ENCODE measurements at regions not wholly inside any gene's neighbourhood (a gene's known extent, or its start where the extent isn't known, plus 50 kb on each side); places are given as distances from the start of the nearest gene placed in this dataset.

DNA sequence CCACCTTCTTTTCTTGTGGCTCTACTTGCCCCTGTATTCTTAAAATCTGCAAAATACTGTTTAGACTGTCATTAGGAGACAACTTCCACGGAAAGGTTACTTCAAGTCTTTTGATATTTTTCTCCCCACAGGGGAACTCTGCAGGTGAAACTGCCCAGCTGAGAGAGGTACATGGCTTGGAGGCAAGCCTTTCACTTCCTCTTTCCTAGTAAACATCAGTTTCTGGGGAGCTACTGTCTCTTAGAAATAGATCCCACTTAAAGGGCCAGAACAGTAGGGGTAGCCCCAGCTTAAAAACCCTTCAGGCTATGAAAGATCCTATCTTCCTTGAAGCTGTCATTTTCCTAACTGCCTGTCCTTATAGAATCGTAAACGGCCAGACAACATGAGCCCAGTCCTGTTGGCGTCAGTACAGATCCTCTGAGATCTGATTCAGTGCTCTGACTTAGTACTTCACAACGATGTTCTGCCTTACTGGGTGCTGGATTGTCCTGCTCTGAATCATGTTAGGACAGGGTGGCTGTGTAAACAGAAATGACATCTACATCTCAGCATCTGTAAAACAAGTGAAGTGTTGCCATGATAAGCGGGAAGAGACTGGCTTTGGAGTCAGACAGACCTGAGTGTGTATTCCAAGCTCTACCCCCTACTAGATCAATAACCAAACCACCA, 102.1 kb downstream of the ITIH6 start:
- TF ChIP-seq ZNF180 (CRISPR knock-in tag; IDR thresholded peaks at IDR 0.05; ENCODE audit: borderline replicate concordance, low read depth) (no peak), TARDBP (CRISPR knock-in tag; IDR thresholded peaks at IDR 0.05) (no peak), NPAS2 (CRISPR knock-in tag; IDR thresholded peaks at IDR 0.05; ENCODE audit: borderline replicate concordance) (no peak), ARNTL (CRISPR knock-in tag; IDR thresholded peaks at IDR 0.05) (no peak), KDM4B (CRISPR knock-in tag; IDR thresholded peaks at IDR 0.05) (no peak), ZNF7 (CRISPR knock-in tag; IDR thresholded peaks at IDR 0.05) (no peak), ZNF230 (CRISPR knock-in tag; IDR thresholded peaks at IDR 0.05) (no peak), CENPBD1 (CRISPR knock-in tag; IDR thresholded peaks at IDR 0.05; ENCODE audit: borderline replicate concordance, low read depth) (no peak), POLR2A (IDR thresholded peaks at IDR 0.05; ENCODE audit: insufficient read depth in 1 of 2, low read depth in 2 of 2, low read length in 2 of 2) (no peak), ZBTB1 (CRISPR knock-in tag; IDR thresholded peaks at IDR 0.05; ENCODE audit: borderline replicate concordance) (no peak), ZNF597 (CRISPR knock-in tag; IDR thresholded peaks at IDR 0.05) (no peak), CAMTA2 (CRISPR knock-in tag; IDR thresholded peaks at IDR 0.05; ENCODE audit: borderline replicate concordance) (no peak), NR2F2 (IDR thresholded peaks at IDR 0.05; ENCODE audit: borderline replicate concordance, low read depth) (no peak)
- TF ChIP-seq, protein P1, sequence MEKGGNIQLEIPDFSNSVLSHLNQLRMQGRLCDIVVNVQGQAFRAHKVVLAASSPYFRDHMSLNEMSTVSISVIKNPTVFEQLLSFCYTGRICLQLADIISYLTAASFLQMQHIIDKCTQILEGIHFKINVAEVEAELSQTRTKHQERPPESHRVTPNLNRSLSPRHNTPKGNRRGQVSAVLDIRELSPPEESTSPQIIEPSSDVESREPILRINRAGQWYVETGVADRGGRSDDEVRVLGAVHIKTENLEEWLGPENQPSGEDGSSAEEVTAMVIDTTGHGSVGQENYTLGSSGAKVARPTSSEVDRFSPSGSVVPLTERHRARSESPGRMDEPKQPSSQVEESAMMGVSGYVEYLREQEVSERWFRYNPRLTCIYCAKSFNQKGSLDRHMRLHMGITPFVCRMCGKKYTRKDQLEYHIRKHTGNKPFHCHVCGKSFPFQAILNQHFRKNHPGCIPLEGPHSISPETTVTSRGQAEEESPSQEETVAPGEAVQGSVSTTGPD (CRISPR knock-in tag; IDR thresholded peaks at IDR 0.05), result no peak
- TF ChIP-seq, protein P2, sequence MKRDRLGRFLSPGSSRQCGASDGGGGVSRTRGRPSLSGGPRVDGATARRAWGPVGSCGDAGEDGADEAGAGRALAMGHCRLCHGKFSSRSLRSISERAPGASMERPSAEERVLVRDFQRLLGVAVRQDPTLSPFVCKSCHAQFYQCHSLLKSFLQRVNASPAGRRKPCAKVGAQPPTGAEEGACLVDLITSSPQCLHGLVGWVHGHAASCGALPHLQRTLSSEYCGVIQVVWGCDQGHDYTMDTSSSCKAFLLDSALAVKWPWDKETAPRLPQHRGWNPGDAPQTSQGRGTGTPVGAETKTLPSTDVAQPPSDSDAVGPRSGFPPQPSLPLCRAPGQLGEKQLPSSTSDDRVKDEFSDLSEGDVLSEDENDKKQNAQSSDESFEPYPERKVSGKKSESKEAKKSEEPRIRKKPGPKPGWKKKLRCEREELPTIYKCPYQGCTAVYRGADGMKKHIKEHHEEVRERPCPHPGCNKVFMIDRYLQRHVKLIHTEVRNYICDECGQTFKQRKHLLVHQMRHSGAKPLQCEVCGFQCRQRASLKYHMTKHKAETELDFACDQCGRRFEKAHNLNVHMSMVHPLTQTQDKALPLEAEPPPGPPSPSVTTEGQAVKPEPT (CRISPR knock-in tag; IDR thresholded peaks at IDR 0.05; ENCODE audit: low read depth), result no peak
- FAIRE-seq (no peak), ATAC-seq (no peak), DNase-seq (ENCODE audit: low spot score) (no peak)
- no peaks in the 10 kb centered on the region for H3K36me3 ChIP-seq (replicated peaks in 1 of 2; ENCODE audit: control insufficient read depth in 1 of 2, insufficient read depth in 2 of 2, low read length in 2 of 2)
- 30% methylated on average over 2 of the region's 6 CpGs for WGBS (ENCODE audit: low lambda C conversion rate)
- H2AFZ ChIP-seq (ENCODE audit: low read length), result no peak overlapping the region
- intact Hi-C loops (cut with micrococcal nuclease; ENCODE audit: unreplicated experiment) (no loop called here), in situ Hi-C loops (cut with HindIII; ENCODE audit: extremely low pct_ligation_motif_present, low pct_unique_long_range_greater_than_20kb) (no loop called here)
- no peak overlapping the region for H3K27ac ChIP-seq (ENCODE audit: extremely low read length, insufficient read depth, low read length)
- no peaks in the 10 kb centered on the region for H3K79me2 ChIP-seq (ENCODE audit: insufficient read depth, low read length)
- ChIA-PET CTCF (ENCODE audit: low intra/inter-chr PET ratio, low total read pairs) (no interaction called here), POLR2A (no interaction called here)
- no peak overlapping the region for H3K4me2 ChIP-seq (ENCODE audit: low read depth, low read length)
- no peaks in the 10 kb centered on the region for H3K9me3 ChIP-seq (ENCODE audit: low read length)
- H4K20me1 ChIP-seq (ENCODE audit: insufficient read depth, low read length), result no peaks in the 10 kb centered on the region
- no peak overlapping the region for H3K4me3 ChIP-seq (replicated peaks in 1 of 3; ENCODE audit: insufficient read depth in 1 of 3, low read depth in 2 of 3, low read length in 3 of 3)
- no TSS peak for BruUV-seq (replicated peaks)
- H3K27me3 ChIP-seq (ENCODE audit: control insufficient read depth in 1 of 2, insufficient read depth in 2 of 2, low read length in 2 of 2), result no peaks in the 10 kb centered on the region
- H3K4me1 ChIP-seq (ENCODE audit: insufficient read depth, low read length), result no peaks in the 10 kb centered on the region
- H3K9ac ChIP-seq (ENCODE audit: insufficient read depth, low read depth, low read length), result no peak overlapping the region
